Transverse colon (tissue), 4 donors: ENCODE measurements at regions not wholly inside any gene's neighbourhood (a gene's known extent, or its start where the extent isn't known, plus 50 kb on each side); places are given as distances from the start of the nearest gene placed in this dataset.

ENCODE experiments used
- CTCF ChIP-seq, 5 experiments: fragments of 200-600 bp in 3 of 5; fragments of 450-650 bp in 2 of 5; sonication (generic) in 3 of 5; IDR thresholded peaks; 1 replicate in 2 of 5; 2 replicates in 3 of 5; pipeline ENCODE4 v1.5.1; 2016 to 2017; ENCODE audit warnings: antibody characterized with exemption in 5 of 5, inconsistent platforms in 3 of 5, mild to moderate bottlenecking in 2 of 5, moderate library complexity in 1 of 5
- POLR2A ChIP-seq: fragments of 450-650 bp; IDR thresholded peaks from one replicate; pipeline ENCODE4 v1.6.1; 2016; ENCODE audit warnings: antibody characterized with exemption, mild to moderate bottlenecking, moderate library complexity
- POLR2AphosphoS5 ChIP-seq, 3 donors: sonication (generic); formaldehyde crosslinking; IDR thresholded peaks; one replicate each; pipeline ENCODE4 v1.6.1; 2016; ENCODE audit warnings: antibody characterized with exemption in 3 of 3

- TF ChIP-seq CTCF (IDR thresholded peaks at IDR 0.05): no peak
- no peak for TF ChIP-seq POLR2A
- TF ChIP-seq POLR2AphosphoS5 (IDR thresholded peaks at IDR 0.05): no peak
Observed at GRCh38 chr11:131204765-131205380, 165.5 kb upstream of the NTM start.
